ENCODE measurements at regions not wholly inside any gene's neighbourhood (a gene's known extent, or its start where the extent isn't known, plus 50 kb on each side); places are given as distances from the start of the nearest gene placed in this dataset.

DNA sequence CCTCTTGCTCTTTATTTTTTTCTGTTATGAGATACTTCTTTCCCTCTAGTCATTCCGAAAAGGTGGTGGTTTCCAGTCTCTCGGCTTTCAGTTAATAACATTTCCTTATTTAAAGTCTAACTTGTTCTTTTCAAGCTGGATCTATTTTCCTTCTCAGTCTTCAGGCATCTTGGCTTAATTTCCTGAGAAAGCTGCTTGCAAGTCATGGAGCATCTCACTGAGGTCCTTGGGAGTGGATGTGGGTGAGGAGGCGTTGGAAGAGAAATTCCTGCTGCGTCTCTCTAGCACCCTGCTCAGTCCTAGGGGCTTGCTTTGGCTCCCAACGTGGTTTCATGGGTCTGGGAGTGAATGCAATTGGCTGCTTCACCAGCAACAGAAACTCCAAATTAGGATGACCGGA is 210.2 kb upstream of the MKI67 start:
- RAD21 ChIA-PET (ENCODE audit: low non-redundant PET in 1 of 2, low total read pairs in 2 of 2, uncharacterized antibody in 2 of 2, unreplicated experiment in 2 of 2), result no interaction called here
- BruUV-seq (replicated peaks), result no TSS peak
- ATAC-seq (no peak), DNase-seq (ENCODE audit: low read depth, low spot score) (no peak)
- no peaks in the 10 kb centered on the region for H3K4me1 ChIP-seq (ENCODE audit: control insufficient read depth in 1 of 2, insufficient read depth in 2 of 2, low read length in 2 of 2)
- no peak overlapping the region for H2AFZ ChIP-seq (ENCODE audit: low read depth, low read length, poor library complexity, severe bottlenecking)
- intact Hi-C loops (cut with micrococcal nuclease), result no loop called here
- POLR2A ChIA-PET, result no interaction called here
- H3K9me2 ChIP-seq (ENCODE audit: insufficient read depth), result no peaks in the 10 kb centered on the region; the same call in 1 of the 2 replicates
- no peak overlapping the region for H3K9ac ChIP-seq (ENCODE audit: low read length)
- peaks cover 60% of the 10 kb centered on the region for H3K27me3 ChIP-seq (ENCODE audit: insufficient read depth, low read length)
- no peaks in the 10 kb centered on the region for H3K9me3 ChIP-seq (ENCODE audit: control insufficient read depth in 1 of 2, insufficient read depth in 1 of 2, low read depth in 1 of 2, low read length in 2 of 2)
- TF ChIP-seq TCF7L2 (IDR thresholded peaks at IDR 0.05; ENCODE audit: borderline replicate concordance, extremely low read depth, insufficient read depth, insufficient read length), result no peak
- no peak for TF ChIP-seq EZH2 (IDR thresholded peaks at IDR 0.05)
- no peak for TF ChIP-seq SIN3A (IDR thresholded peaks at IDR 0.05; ENCODE audit: low read depth)
- TF ChIP-seq ZFX (IDR thresholded peaks at IDR 0.05), result no peak
- TF ChIP-seq YY1 (IDR thresholded peaks at IDR 0.05; ENCODE audit: extremely low read depth, insufficient replicate concordance, low read depth, low read length), result no peak
- TF ChIP-seq JUND (IDR thresholded peaks at IDR 0.05), result no peak
- TF ChIP-seq CTCF (IDR thresholded peaks at IDR 0.05 in 2 of 3, conservative IDR thresholded peaks at IDR 0.05 in 1 of 3; ENCODE audit: borderline replicate concordance in 1 of 3, insufficient read depth in 1 of 3, low read depth in 2 of 3, low read length in 2 of 3), result no peak
- no peak for TF ChIP-seq POLR2AphosphoS5 (IDR thresholded peaks at IDR 0.05; ENCODE audit: low read depth, low read length)
- TF ChIP-seq EGR1 (IDR thresholded peaks at IDR 0.05; ENCODE audit: low read depth), result no peak
- no peak for TF ChIP-seq SRF (IDR thresholded peaks at IDR 0.05; ENCODE audit: low read depth)
- no peak overlapping the region for H3K4me2 ChIP-seq (ENCODE audit: low read length)
- H4K20me1 ChIP-seq (ENCODE audit: insufficient read depth), result no peaks in the 10 kb centered on the region
- no peak overlapping the region for H3K27ac ChIP-seq (ENCODE audit: low read depth, low read length)
- H3K4me3 ChIP-seq (replicated peaks in 1 of 2; ENCODE audit: low read depth in 1 of 2, low read length in 2 of 2), result no peak overlapping the region
- CTCF ChIA-PET, result no interaction called here
- no peaks in the 10 kb centered on the region for H3K36me3 ChIP-seq (ENCODE audit: control insufficient read depth in 1 of 2, insufficient read depth in 2 of 2, low read length in 2 of 2)
- no peaks in the 10 kb centered on the region for H3K79me2 ChIP-seq (ENCODE audit: insufficient read depth, low read length)
